Osteocyte (in vitro differentiated cells): ENCODE measurements at regions not wholly inside any gene's neighbourhood (a gene's known extent, or its start where the extent isn't known, plus 50 kb on each side); places are given as distances from the start of the nearest gene placed in this dataset.

Experiments used
- DNase-seq: peaks from one replicate; pipeline ENCODE4 v3.0.0; 2021; ENCODE audit warnings: mixed read lengths; ENCODE audit not compliant: unreplicated experiment; ENCODE audit errors: extremely low spot score
- H3K27ac Mint-ChIP-seq: one replicate; pipeline ENCODE4 v1.8.0; 2021; ENCODE audit warnings: mild to moderate bottlenecking, mixed read lengths; ENCODE audit not compliant: unreplicated experiment
- H3K27me3 Mint-ChIP-seq: one replicate; pipeline ENCODE4 v1.8.0; 2021; ENCODE audit warnings: mixed read lengths; ENCODE audit not compliant: unreplicated experiment
- H3K36me3 Mint-ChIP-seq: one replicate; pipeline ENCODE4 v1.8.0; 2021; ENCODE audit warnings: mixed read lengths; ENCODE audit not compliant: unreplicated experiment
- H3K4me1 Mint-ChIP-seq: one replicate; pipeline ENCODE4 v1.8.0; 2021; ENCODE audit warnings: mixed read lengths; ENCODE audit not compliant: unreplicated experiment
- H3K4me3 Mint-ChIP-seq: one replicate; pipeline ENCODE4 v1.8.0; 2021; ENCODE audit warnings: mild to moderate bottlenecking, moderate library complexity, mixed read lengths; ENCODE audit not compliant: unreplicated experiment
- H3K9me3 Mint-ChIP-seq: one replicate; pipeline ENCODE4 v1.8.0; 2021; ENCODE audit warnings: mixed read lengths; ENCODE audit not compliant: unreplicated experiment
- CTCF ChIP-seq: fragments of 200-600 bp; sonication (generic); IDR thresholded peaks from 2 replicates; pipeline ENCODE4 v1.5.0; 2021; ENCODE audit warnings: antibody characterized with exemption, mild to moderate bottlenecking, moderate library complexity

DNA sequence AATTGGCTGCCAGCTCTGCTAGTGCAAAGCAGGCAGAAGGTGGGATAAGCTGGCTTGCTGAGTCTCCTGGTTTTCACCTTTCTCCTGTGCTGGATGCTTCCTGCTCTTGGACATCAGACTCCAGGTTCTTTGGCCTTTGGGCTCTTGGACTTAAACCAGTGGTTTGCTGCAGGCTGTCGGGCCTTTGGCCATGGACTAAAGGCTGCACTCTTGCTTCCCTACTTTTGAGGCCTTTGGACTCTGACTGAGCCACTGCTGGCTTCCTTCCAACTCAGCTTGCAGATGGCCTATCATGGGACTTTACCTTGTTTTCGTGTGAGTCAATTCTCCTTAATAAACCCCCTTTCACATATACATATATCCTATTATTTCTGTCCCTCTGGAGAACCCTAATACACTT lies 1293.9 kb upstream of the CDH6 start:
- no peak for DNase-seq
- no peaks in the 10 kb centered on the region for H3K36me3 Mint-ChIP-seq
- TF ChIP-seq CTCF, result no peak
- H3K4me1 Mint-ChIP-seq, result no peaks in the 10 kb centered on the region
- peaks cover 43% of the 10 kb centered on the region for H3K27me3 Mint-ChIP-seq
- H3K4me3 Mint-ChIP-seq, result no peak overlapping the region
- H3K9me3 Mint-ChIP-seq, result no peaks in the 10 kb centered on the region
- H3K27ac Mint-ChIP-seq, result no peak overlapping the region

- H3K27ac Mint-ChIP-seq, result no peak overlapping the region
- DNase-seq, result no peak
- no peaks in the 10 kb centered on the region for H3K36me3 Mint-ChIP-seq
- H3K4me1 Mint-ChIP-seq, result no peaks in the 10 kb centered on the region
- H3K27me3 Mint-ChIP-seq, result peaks cover 48% of the 10 kb centered on the region
- no peaks in the 10 kb centered on the region for H3K9me3 Mint-ChIP-seq
- TF ChIP-seq CTCF, result no peak
- H3K4me3 Mint-ChIP-seq, result no peak overlapping the region
These were observed 1295.6 kb upstream of the CDH6 start for GRCh38 chr5:29897916-29898315.

DNA sequence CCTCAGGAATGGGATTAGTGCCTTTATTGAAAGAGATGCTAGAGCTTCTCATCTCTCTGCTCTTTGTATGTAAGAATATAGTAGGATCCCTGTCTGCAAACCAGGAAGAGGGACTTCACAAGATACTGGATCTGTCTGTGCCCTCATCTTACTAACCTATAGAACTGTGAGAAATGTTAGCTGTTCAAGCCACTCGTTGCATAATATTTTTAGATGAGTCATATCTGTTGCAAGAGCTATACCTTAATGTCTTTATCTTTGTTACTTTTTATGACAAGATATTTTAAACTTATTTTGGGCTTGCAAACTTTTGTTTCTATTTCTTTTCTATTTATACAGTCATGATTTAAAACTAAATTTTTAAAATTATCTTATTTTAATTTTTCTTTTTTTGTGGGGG lies 1296.8 kb upstream of the CDH6 start:
- Mint-ChIP-seq H3K9me3 (no peaks in the 10 kb centered on the region), H3K4me1 (no peaks in the 10 kb centered on the region), H3K36me3 (no peaks in the 10 kb centered on the region), H3K27me3 (peaks cover 48% of the 10 kb centered on the region), H3K4me3 (no peak overlapping the region), H3K27ac (no peak overlapping the region)
- TF ChIP-seq CTCF, result no peak
- no peak for DNase-seq

DNA sequence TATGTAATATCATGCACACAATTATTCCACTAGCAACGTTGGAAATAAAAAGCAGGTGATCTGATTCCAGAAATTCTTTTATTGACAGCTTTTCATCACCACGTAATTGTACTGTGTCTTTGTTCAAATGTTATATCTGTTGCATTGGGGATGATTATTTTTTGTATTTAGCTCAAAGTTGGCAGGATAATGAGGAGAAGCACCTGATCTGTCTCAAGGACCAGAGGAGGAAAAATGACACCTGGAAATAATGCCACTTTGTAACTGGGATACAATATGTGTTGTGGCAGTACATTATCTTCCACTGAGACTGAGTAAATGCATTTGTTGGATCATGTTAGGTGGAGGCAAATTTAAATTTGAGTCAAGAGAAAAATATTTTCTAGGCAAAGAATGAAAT lies 1298.8 kb upstream of the CDH6 start:
- Mint-ChIP-seq H3K9me3 (no peaks in the 10 kb centered on the region), H3K27me3 (peaks cover 54% of the 10 kb centered on the region), H3K27ac (no peak overlapping the region), H3K36me3 (no peaks in the 10 kb centered on the region), H3K4me1 (no peaks in the 10 kb centered on the region), H3K4me3 (no peak overlapping the region)
- no peak for TF ChIP-seq CTCF
- DNase-seq, result no peak

DNA sequence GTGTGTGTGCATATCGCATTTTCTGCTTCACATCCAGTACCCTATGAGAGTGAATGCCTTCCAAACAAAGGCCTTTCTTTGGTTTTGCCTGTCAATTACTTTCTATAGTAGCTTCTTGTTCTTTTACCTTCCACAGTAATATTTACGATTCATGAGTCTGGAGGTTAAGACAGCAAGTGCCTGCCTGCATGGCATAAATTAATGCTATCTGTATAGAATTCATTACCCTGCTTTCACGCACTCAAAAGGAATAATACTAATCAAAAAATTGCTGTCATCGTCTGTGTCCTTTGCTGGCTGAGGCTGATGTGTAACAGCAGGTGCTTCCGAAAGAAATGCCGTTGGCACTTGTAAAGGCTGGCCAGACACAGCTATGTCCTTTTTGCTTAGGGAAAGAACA lies 1304.4 kb upstream of the CDH6 start:
- H3K27ac Mint-ChIP-seq, result no peak overlapping the region
- no peak for TF ChIP-seq CTCF

More for the DNA sequence above, 1304.4 kb upstream of the CDH6 start:
- Mint-ChIP-seq H3K4me3 (no peak overlapping the region), H3K4me1 (no peaks in the 10 kb centered on the region), H3K27me3 (peaks cover 52% of the 10 kb centered on the region), H3K9me3 (no peaks in the 10 kb centered on the region), H3K36me3 (no peaks in the 10 kb centered on the region)
- DNase-seq, result no peak
